ENCODE measurements at regions not wholly inside any gene's neighbourhood (a gene's known extent, or its start where the extent isn't known, plus 50 kb on each side); places are given as distances from the start of the nearest gene placed in this dataset.

- TF ChIP-seq CTCF (IDR thresholded peaks at IDR 0.05; ENCODE audit: poor library complexity, severe bottlenecking) (no peak), POLR2AphosphoS5 (IDR thresholded peaks at IDR 0.05) (no peak), MXI1 (conservative IDR thresholded peaks at IDR 0.05; ENCODE audit: poor library complexity, severe bottlenecking) (no peak), TAF1 (IDR thresholded peaks at IDR 0.05; ENCODE audit: low read depth) (no peak), RAD21 (conservative IDR thresholded peaks at IDR 0.05) (no peak), REST (IDR thresholded peaks at IDR 0.05; ENCODE audit: borderline replicate concordance) (no peak), EZH2 (IDR thresholded peaks at IDR 0.05; ENCODE audit: borderline replicate concordance, insufficient read depth, low read length, poor library complexity, severe bottlenecking) (no peak), SMC3 (conservative IDR thresholded peaks at IDR 0.05; ENCODE audit: poor library complexity) (no peak)
These were observed 286.9 kb upstream of the NXPH2 start for GRCh38 chr2:139067072-139067471.
